ENCODE measurements at regions not wholly inside any gene's neighbourhood (a gene's known extent, or its start where the extent isn't known, plus 50 kb on each side); places are given as distances from the start of the nearest gene placed in this dataset.

DNA sequence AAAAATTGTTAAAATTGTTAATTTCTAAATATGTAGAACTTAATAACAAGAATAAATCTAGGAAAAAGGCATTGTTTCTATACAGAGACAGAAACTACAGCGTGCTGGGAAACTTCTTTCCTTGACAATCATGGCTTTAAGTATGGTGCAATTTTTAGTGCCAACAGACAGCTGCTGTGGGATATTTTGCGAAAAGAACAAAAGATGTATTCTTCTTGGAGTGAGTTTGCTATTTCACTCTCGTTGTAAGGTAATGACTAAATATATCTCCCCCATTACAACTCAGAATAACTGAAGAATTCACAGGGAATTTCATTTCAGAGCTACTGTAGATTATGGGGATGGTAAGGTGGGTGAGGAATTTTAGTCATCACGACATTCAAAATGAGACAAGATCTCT is 2055.0 kb upstream of the ACO1 start:
- no peak for TF ChIP-seq CHD2 (IDR thresholded peaks at IDR 0.05; ENCODE audit: low read length)
- TF ChIP-seq, protein P1, sequence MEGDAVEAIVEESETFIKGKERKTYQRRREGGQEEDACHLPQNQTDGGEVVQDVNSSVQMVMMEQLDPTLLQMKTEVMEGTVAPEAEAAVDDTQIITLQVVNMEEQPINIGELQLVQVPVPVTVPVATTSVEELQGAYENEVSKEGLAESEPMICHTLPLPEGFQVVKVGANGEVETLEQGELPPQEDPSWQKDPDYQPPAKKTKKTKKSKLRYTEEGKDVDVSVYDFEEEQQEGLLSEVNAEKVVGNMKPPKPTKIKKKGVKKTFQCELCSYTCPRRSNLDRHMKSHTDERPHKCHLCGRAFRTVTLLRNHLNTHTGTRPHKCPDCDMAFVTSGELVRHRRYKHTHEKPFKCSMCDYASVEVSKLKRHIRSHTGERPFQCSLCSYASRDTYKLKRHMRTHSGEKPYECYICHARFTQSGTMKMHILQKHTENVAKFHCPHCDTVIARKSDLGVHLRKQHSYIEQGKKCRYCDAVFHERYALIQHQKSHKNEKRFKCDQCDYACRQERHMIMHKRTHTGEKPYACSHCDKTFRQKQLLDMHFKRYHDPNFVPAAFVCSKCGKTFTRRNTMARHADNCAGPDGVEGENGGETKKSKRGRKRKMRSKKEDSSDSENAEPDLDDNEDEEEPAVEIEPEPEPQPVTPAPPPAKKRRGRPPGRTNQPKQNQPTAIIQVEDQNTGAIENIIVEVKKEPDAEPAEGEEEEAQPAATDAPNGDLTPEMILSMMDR (IDR thresholded peaks at IDR 0.05; ENCODE audit: control extremely low read depth in 1 of 3, insufficient read depth in 1 of 3, low read depth in 1 of 3, low read length in 3 of 3), result no peak
- no peak for TF ChIP-seq POLR2A (IDR thresholded peaks at IDR 0.05; ENCODE audit: control extremely low read depth in 1 of 2, low read depth in 2 of 2, low read length in 2 of 2)
- TF ChIP-seq EZH2 (IDR thresholded peaks at IDR 0.05; ENCODE audit: low read depth, low read length, severe bottlenecking), result no peak
- TF ChIP-seq, protein P2, sequence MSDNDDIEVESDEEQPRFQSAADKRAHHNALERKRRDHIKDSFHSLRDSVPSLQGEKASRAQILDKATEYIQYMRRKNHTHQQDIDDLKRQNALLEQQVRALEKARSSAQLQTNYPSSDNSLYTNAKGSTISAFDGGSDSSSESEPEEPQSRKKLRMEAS (IDR thresholded peaks at IDR 0.05), result no peak
- no peak for TF ChIP-seq TAF1 (IDR thresholded peaks at IDR 0.05; ENCODE audit: low read depth, low read length)
- no peak for TF ChIP-seq SIN3A (conservative IDR thresholded peaks at IDR 0.05 in 1 of 2, IDR thresholded peaks at IDR 0.05 in 1 of 2; ENCODE audit: low read depth in 1 of 2, low read length in 2 of 2)
- TF ChIP-seq POLR2AphosphoS5 (IDR thresholded peaks at IDR 0.05; ENCODE audit: low read depth, low read length), result no peak
- no peak for TF ChIP-seq GABPA (IDR thresholded peaks at IDR 0.05; ENCODE audit: borderline replicate concordance, insufficient read depth, low read length)
- TF ChIP-seq, protein P3, sequence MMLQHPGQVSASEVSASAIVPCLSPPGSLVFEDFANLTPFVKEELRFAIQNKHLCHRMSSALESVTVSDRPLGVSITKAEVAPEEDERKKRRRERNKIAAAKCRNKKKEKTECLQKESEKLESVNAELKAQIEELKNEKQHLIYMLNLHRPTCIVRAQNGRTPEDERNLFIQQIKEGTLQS (IDR thresholded peaks at IDR 0.05; ENCODE audit: insufficient read depth, low read depth, low read length), result no peak
- no peak for TF ChIP-seq RAD21 (IDR thresholded peaks at IDR 0.05 in 1 of 2, conservative IDR thresholded peaks at IDR 0.05 in 1 of 2; ENCODE audit: low read depth in 2 of 2, low read length in 2 of 2)
- TF ChIP-seq, protein P4, sequence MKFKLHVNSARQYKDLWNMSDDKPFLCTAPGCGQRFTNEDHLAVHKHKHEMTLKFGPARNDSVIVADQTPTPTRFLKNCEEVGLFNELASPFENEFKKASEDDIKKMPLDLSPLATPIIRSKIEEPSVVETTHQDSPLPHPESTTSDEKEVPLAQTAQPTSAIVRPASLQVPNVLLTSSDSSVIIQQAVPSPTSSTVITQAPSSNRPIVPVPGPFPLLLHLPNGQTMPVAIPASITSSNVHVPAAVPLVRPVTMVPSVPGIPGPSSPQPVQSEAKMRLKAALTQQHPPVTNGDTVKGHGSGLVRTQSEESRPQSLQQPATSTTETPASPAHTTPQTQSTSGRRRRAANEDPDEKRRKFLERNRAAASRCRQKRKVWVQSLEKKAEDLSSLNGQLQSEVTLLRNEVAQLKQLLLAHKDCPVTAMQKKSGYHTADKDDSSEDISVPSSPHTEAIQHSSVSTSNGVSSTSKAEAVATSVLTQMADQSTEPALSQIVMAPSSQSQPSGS (IDR thresholded peaks at IDR 0.05; ENCODE audit: low read length), result no peak
